Smooth muscle cell (in vitro differentiated cells): ENCODE measurements at regions not wholly inside any gene's neighbourhood (a gene's known extent, or its start where the extent isn't known, plus 50 kb on each side); places are given as distances from the start of the nearest gene placed in this dataset.

Experiments used
- DNase-seq: peaks from one replicate; lab custom pipeline; 2025; ENCODE audit not compliant: unreplicated experiment; lab: John Stamatoyannopoulos, UW
- H2AFZ ChIP-seq: fragments of 200-600 bp; sonication (generic); 2 replicates; pipeline ENCODE4 v1.6.0; 2016; ENCODE audit warnings: antibody characterized with exemption, low read depth, mild to moderate bottlenecking
- H3F3A ChIP-seq: fragments of 200-600 bp; sonication (generic); 2 replicates; pipeline ENCODE4 v1.6.0; 2017; ENCODE audit warnings: antibody characterized with exemption, low read depth
- H3K27ac ChIP-seq: fragments of 200-600 bp; sonication (generic); 2 replicates; pipeline ENCODE4 v1.5.1; 2016; ENCODE audit warnings: low read depth, mild to moderate bottlenecking
- H3K27me3 ChIP-seq: fragments of 200-600 bp; sonication (generic); 2 replicates; pipeline ENCODE4 v1.6.1; 2016; ENCODE audit warnings: low read depth, mild to moderate bottlenecking
- H3K36me3 ChIP-seq: fragments of 200-600 bp; sonication (generic); 2 replicates; pipeline ENCODE4 v1.5.1; 2016; ENCODE audit warnings: low read depth
- H3K4me1 ChIP-seq: fragments of 200-600 bp; sonication (generic); 2 replicates; pipeline ENCODE4 v1.5.1; 2016; ENCODE audit warnings: low read depth
- H3K4me2 ChIP-seq: fragments of 200-600 bp; sonication (generic); 2 replicates; pipeline ENCODE4 v1.6.0; 2016; ENCODE audit warnings: mild to moderate bottlenecking
- H3K4me3 ChIP-seq: fragments of 200-600 bp; sonication (generic); 2 replicates; pipeline ENCODE4 v1.5.1; 2016; ENCODE audit warnings: mild to moderate bottlenecking
- H3K79me2 ChIP-seq: fragments of 200-600 bp; sonication (generic); 2 replicates; pipeline ENCODE4 v1.6.0; 2016; ENCODE audit warnings: low read depth, mild to moderate bottlenecking
- H3K9ac ChIP-seq: fragments of 200-600 bp; sonication (generic); 2 replicates; pipeline ENCODE4 v1.6.0; 2016; ENCODE audit warnings: low read depth
- H3K9me3 ChIP-seq: fragments of 200-600 bp; sonication (generic); replicated peaks from 2 replicates; pipeline ENCODE4 v1.5.1; 2016; ENCODE audit warnings: low read depth
- H4K20me1 ChIP-seq: fragments of 200-600 bp; sonication (generic); 2 replicates; pipeline ENCODE4 v1.6.0; 2016; ENCODE audit warnings: low read depth
- CTCF ChIP-seq: fragments of 200-600 bp; sonication (generic); IDR thresholded peaks from 2 replicates; pipeline ENCODE4 v1.5.1; 2017; ENCODE audit warnings: borderline replicate concordance, mild to moderate bottlenecking, antibody characterized with exemption; ENCODE audit not compliant: insufficient read depth, poor library complexity, severe bottlenecking
- WGBS: methylation state at CpG from one replicate; pipeline ENCODE4 v1.1.7; 2016; ENCODE audit warnings: low lambda C conversion rate; 5-methylcytosine and 5-hydroxymethylcytosine counted together

DNA sequence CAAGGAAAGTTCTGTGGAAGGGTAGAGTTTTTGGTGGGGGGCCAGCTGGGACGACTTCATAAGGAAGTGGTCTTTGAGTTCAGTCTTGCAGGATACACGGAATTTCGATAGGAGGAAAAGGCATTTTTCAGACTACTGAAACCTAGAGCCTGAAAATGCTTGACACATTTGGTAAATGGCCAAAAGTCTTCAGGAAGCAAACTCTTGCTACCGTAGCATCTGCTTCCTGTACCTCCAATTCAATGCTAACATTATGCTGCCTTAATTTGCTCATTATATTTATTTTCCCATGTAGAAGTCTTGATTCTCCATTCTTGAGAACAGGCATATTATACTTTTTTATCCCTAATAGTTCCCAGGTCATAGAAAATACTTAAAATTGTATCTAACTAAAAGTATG lies 129.3 kb upstream of the MED13 start:
- Histone ChIP-seq H3K79me2 (no peaks in the 10 kb centered on the region), H3K4me2 (no peak overlapping the region), H3K27me3 (peaks cover 4% of the 10 kb centered on the region), H3K9ac (no peak overlapping the region), H4K20me1 (no peaks in the 10 kb centered on the region), H3K4me3 (no peak overlapping the region), H3K9me3 (no peaks in the 10 kb centered on the region), H3K36me3 (no peaks in the 10 kb centered on the region), H3K27ac (no peak overlapping the region), H3K4me1 (no peaks in the 10 kb centered on the region), H2AFZ (no peak overlapping the region), H3F3A (no peaks in the 10 kb centered on the region)
- TF ChIP-seq CTCF = no peak
- DNase-seq = no peak
- 95% methylated on average over 4 of the region's 4 CpGs for WGBS

DNA sequence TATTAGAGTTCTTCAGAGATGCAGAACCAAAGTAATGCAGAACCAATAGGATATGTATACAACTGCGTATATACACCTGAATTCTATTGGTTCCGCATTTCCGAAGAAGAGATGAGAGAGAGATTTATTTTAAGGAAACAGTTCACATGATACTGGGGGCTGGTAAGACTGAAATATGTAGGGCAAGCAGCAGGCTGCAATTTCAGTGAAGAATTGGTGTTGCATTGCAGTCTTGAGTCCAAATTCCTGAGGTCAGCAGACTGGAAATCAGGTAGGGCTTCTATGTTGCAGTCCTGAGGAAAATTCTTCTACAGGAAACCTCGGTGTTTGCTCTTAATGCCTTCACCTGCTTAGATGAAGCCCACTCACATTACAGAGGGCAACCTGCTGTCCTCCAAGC lies 128.2 kb upstream of the MED13 start:
- Histone ChIP-seq H3K4me2 (no peak overlapping the region), H3K4me1 (no peaks in the 10 kb centered on the region), H3K36me3 (no peaks in the 10 kb centered on the region), H2AFZ (no peak overlapping the region), H3K9ac (no peak overlapping the region), H4K20me1 (no peaks in the 10 kb centered on the region), H3K27ac (no peak overlapping the region), H3K27me3 (no peaks in the 10 kb centered on the region), H3K4me3 (no peak overlapping the region), H3K79me2 (no peaks in the 10 kb centered on the region), H3K9me3 (no peaks in the 10 kb centered on the region), H3F3A (no peaks in the 10 kb centered on the region)
- DNase-seq = no peak
- TF ChIP-seq CTCF = no peak
- WGBS = 98% methylated on average over 4 of the region's 4 CpGs

DNA sequence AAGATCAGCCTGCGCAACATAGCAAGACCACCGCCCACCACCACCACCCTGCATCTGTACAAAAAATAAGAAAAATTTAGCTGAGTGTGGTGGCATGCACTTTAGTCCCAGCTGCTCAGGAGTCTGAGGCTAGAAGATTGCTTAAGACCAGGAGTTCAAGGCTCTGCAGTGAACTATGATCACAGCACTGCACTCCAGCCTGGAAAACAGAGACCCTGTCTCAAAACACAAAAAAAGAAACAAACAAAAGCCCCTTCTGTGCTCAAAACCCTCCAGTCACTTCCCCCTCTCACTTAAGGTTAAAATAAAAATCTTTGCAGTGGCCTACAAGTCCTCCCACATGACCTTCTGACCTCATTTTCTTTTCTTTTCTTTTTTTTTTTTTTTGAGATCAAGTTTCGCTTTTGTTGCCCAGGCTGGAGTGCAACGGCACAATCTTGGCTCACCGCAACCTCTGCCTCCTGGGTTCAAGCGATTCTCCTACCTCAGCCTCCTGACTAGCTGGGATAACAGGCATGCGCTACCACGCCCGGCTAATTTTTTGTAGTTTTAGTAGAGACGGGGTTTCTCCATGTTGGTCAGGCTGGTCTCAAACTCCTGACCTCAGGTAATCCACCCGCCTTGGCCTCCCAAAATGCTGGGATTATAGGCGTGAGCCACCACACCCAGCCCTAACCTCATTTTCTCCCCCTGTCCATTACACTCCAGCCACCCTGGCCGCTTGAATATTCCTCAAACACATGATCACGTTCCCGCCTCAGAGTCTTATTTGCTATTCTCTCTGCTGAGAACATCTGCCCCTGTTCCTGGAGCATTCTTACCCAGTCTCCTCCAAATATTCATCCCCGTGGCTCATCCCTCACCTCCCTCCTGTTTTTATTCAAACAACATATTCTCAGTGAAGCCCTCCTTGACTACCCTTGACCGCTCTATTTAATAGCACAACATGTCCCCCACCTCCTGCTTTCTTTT lies 126.6 kb upstream of the MED13 start:
- H3K9ac ChIP-seq = no peak overlapping the region
- H3K4me3 ChIP-seq = no peak overlapping the region
- H2AFZ ChIP-seq = no peak overlapping the region
- H3K27me3 ChIP-seq = no peaks in the 10 kb centered on the region
- H3F3A ChIP-seq = no peaks in the 10 kb centered on the region
- no peak overlapping the region for H3K4me2 ChIP-seq
- no peak for DNase-seq
- no peaks in the 10 kb centered on the region for H3K79me2 ChIP-seq
- WGBS = 92% methylated on average over 17 of the region's 17 CpGs
- no peaks in the 10 kb centered on the region for H3K4me1 ChIP-seq
- no peaks in the 10 kb centered on the region for H3K9me3 ChIP-seq
- no peak overlapping the region for H3K27ac ChIP-seq
- no peaks in the 10 kb centered on the region for H4K20me1 ChIP-seq
- no peak for TF ChIP-seq CTCF
- no peaks in the 10 kb centered on the region for H3K36me3 ChIP-seq

- Histone ChIP-seq H3K9ac (no peak overlapping the region), H3K27me3 (no peaks in the 10 kb centered on the region), H3K27ac (no peak overlapping the region), H3K4me1 (no peaks in the 10 kb centered on the region), H2AFZ (no peak overlapping the region), H3K4me3 (no peak overlapping the region), H3K36me3 (no peaks in the 10 kb centered on the region), H3K4me2 (no peak overlapping the region), H4K20me1 (no peaks in the 10 kb centered on the region), H3K79me2 (no peaks in the 10 kb centered on the region), H3K9me3 (no peaks in the 10 kb centered on the region), H3F3A (no peaks in the 10 kb centered on the region)
- WGBS = 98% methylated on average over 6 of the region's 6 CpGs
- no peak for DNase-seq
- no peak for TF ChIP-seq CTCF
Measured at GRCh38 chr17:62189377-62189776, 124.3 kb upstream of the MED13 start.
